ENCODE measurements at regions not wholly inside any gene's neighbourhood (a gene's known extent, or its start where the extent isn't known, plus 50 kb on each side); places are given as distances from the start of the nearest gene placed in this dataset.

DNA sequence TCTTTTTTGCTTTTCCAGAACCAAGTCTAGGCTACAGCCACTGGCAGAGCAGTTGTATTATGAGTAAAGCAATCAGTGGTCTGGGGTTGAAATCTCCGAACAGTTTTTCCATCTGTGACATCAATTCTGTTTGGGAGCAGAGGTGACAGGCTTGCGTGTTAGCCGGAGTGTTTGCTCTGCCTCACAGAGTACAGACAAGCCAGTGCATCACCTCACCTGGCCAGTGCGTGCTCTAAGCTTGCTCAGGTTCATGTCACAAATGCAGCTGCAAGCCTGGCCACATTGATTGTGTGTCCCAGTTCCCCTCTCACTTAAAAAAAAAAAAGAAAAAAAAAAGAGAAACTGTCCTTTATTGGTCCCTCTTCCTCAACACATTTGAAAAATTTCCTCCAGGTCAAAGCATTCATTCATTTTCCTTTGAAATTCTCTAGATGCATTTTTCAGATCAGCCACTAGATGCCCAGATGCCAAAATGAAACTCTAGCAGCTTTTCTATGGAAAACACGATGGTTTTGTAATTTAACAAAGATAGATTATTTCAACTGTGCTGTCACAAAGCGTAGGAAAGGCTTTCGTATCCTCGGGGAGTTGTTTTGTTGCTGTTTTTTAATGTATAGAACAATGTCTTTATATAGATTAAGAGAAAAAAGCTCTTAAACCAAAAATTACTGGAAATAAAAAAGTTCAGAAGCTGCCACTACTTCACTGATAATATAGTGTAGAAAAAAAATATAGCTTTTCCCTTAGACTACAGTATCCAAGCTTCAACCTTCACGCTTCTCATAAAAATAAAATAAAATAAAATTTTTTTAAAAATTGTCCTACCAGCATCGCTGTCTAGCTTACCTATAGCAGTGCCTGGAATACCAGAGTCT lies 585.5 kb downstream of the TLE1 start:
- H3K4me3 ChIP-seq (ENCODE audit: low read depth, low read length): no peak overlapping the region
- no peaks in the 10 kb centered on the region for H3K36me3 ChIP-seq (ENCODE audit: control insufficient read depth, insufficient read depth, low read length)
- H3K27me3 ChIP-seq (ENCODE audit: control insufficient read depth, insufficient read depth, low read length): no peaks in the 10 kb centered on the region
- TF ChIP-seq, protein P1, sequence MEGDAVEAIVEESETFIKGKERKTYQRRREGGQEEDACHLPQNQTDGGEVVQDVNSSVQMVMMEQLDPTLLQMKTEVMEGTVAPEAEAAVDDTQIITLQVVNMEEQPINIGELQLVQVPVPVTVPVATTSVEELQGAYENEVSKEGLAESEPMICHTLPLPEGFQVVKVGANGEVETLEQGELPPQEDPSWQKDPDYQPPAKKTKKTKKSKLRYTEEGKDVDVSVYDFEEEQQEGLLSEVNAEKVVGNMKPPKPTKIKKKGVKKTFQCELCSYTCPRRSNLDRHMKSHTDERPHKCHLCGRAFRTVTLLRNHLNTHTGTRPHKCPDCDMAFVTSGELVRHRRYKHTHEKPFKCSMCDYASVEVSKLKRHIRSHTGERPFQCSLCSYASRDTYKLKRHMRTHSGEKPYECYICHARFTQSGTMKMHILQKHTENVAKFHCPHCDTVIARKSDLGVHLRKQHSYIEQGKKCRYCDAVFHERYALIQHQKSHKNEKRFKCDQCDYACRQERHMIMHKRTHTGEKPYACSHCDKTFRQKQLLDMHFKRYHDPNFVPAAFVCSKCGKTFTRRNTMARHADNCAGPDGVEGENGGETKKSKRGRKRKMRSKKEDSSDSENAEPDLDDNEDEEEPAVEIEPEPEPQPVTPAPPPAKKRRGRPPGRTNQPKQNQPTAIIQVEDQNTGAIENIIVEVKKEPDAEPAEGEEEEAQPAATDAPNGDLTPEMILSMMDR (IDR thresholded peaks at IDR 0.05; ENCODE audit: insufficient read depth, low read length, poor library complexity, severe bottlenecking): peak; percentile 49
- no peak for DNase-seq (ENCODE audit: low read depth)

DNA sequence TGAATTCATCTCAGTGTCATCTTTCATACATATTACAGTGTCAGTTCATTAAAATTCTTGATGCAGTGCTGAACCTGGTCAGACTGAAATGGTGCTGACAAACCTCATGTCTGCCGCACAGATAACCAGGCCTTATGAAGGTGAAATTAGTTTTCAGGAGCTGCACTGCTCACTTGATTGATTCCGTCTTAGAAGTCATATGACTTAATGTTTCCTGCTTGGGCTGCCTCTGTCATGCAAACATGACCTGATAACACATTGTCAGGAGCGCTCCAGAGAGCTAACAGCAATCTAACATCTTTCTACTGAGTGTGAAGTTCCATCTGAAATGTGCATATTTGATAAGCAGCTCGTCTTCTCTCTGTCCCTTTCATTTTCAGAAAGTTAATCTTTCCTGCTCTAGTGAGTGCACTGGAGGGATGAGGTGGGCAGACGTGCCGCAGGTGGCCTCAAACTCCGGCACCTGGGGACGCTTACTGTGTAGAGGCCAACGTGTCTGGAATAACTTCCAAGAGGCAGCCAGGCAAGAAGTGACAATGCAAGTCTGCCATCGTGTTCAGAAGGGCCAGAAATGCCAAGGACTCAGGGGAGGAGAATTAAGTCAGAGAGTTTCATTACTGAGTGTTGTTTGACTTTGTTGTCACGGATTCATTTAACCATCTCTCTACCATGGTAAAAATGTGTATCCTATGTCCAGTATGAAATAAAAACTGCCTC lies 592.1 kb downstream of the TLE1 start:
- Histone ChIP-seq H3K4me3 (ENCODE audit: low read depth, low read length) (no peak overlapping the region), H3K27me3 (ENCODE audit: control insufficient read depth, insufficient read depth, low read length) (no peaks in the 10 kb centered on the region), H3K36me3 (ENCODE audit: control insufficient read depth, insufficient read depth, low read length) (no peaks in the 10 kb centered on the region)
- DNase-seq (ENCODE audit: low read depth): no peak
- TF ChIP-seq, protein P1 (IDR thresholded peaks at IDR 0.05; ENCODE audit: insufficient read depth, low read length, poor library complexity, severe bottlenecking): no peak

DNA sequence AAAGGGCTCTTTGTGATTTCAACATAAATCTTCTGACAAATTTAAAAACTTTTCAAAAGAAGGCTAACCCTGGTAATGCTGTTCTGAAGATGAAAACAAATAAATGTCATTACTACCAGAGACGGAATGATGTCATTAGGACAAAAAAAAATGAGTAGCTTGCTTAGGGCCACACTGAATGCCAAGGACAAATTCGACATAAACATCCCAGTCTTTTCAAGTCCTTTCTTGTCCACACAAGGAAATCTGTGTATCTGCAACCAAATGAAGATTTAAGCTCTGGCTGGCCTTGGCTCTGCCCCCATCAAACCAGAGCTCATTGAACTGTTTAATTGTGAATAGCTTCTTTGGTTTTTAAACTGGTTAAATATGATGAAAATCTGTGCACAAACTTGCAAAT lies 592.7 kb downstream of the TLE1 start:
- DNase-seq (ENCODE audit: low read depth): no peak
- Histone ChIP-seq H3K27me3 (ENCODE audit: control insufficient read depth, insufficient read depth, low read length) (no peaks in the 10 kb centered on the region), H3K36me3 (ENCODE audit: control insufficient read depth, insufficient read depth, low read length) (no peaks in the 10 kb centered on the region), H3K4me3 (ENCODE audit: low read depth, low read length) (no peak overlapping the region)
- TF ChIP-seq, protein P1 (IDR thresholded peaks at IDR 0.05; ENCODE audit: insufficient read depth, low read length, poor library complexity, severe bottlenecking): no peak

DNA sequence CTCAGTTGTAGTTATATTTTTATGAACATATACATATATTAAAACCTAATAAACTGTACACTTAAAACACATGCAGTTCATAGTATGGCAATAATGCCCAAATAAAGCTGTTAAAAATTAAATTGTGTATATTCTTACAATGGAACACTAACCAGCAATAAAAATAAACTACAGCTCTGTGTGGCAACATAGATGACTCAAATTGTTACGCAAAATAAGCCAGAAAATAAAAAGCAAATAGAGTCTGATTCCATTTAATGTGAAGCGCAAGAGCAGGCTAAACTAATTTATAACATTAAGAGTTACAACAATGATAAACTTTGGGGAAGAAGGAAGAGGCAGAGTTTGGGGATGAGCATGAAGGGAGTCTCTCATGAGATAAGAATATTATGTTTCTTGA lies 597.3 kb downstream of the TLE1 start:
- H3K4me3 ChIP-seq (ENCODE audit: low read depth, low read length): no peak overlapping the region
- H3K27me3 ChIP-seq (ENCODE audit: control insufficient read depth, insufficient read depth, low read length): no peaks in the 10 kb centered on the region
- DNase-seq (ENCODE audit: low read depth): no peak
- TF ChIP-seq, protein P1 (IDR thresholded peaks at IDR 0.05; ENCODE audit: insufficient read depth, low read length, poor library complexity, severe bottlenecking): no peak
- H3K36me3 ChIP-seq (ENCODE audit: control insufficient read depth, insufficient read depth, low read length): no peaks in the 10 kb centered on the region

DNA sequence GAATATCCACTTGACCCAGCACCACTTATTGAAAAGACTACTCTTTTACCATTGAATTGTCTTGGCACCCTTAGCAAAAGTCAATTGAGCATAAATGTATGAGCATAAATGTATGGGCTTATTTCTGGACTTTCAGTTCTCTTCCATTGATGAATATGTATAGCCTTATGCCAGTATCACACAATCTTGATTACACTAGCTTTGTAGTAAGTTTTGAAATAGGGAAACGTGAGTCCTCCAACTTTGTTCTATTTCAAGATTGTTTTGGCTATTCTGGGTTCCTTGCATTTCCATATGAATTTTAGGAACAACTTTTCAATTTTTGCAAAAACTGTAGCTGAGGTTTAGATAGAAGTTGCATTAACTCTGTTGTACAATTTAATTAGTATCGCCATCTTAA lies 601.0 kb downstream of the TLE1 start:
- Histone ChIP-seq H3K36me3 (ENCODE audit: control insufficient read depth, insufficient read depth, low read length) (no peaks in the 10 kb centered on the region), H3K4me3 (ENCODE audit: low read depth, low read length) (no peak overlapping the region), H3K27me3 (ENCODE audit: control insufficient read depth, insufficient read depth, low read length) (no peaks in the 10 kb centered on the region)
- TF ChIP-seq, protein P1 (IDR thresholded peaks at IDR 0.05; ENCODE audit: insufficient read depth, low read length, poor library complexity, severe bottlenecking): no peak
- DNase-seq (ENCODE audit: low read depth): no peak

All from kidney epithelial cell (primary cell).